Astrocyte of the cerebellum (primary cell): ENCODE measurements at regions not wholly inside any gene's neighbourhood (a gene's known extent, or its start where the extent isn't known, plus 50 kb on each side); places are given as distances from the start of the nearest gene placed in this dataset.

Experiments used
- DNase-seq: peaks from one replicate; pipeline ENCODE4 v3.0.0-alpha.2; 2011; ENCODE audit warnings: low read depth
- H3K4me3 ChIP-seq: 2 replicates; pipeline ENCODE4 v1.5.1; 2011; ENCODE audit warnings: mild to moderate bottlenecking, low read depth, low read length, moderate library complexity
- CTCF ChIP-seq: IDR thresholded peaks from 2 replicates; pipeline ENCODE4 v1.5.1; 2012; ENCODE audit warnings: low read length, low read depth, moderate library complexity, mild to moderate bottlenecking; ENCODE audit errors: missing control alignments
- in situ Hi-C: cut with HindIII; loops from 2 replicates; pipeline ENCODE4 v1.10.0; 2017; ENCODE audit warnings: low sequenced_read_pairs

- no peak overlapping the region for H3K4me3 ChIP-seq
- no peak for DNase-seq
- in situ Hi-C loops: no loop called here
Observed at GRCh38 chr12:24649209-24649608, 299.7 kb downstream of the BCAT1 start.

DNA sequence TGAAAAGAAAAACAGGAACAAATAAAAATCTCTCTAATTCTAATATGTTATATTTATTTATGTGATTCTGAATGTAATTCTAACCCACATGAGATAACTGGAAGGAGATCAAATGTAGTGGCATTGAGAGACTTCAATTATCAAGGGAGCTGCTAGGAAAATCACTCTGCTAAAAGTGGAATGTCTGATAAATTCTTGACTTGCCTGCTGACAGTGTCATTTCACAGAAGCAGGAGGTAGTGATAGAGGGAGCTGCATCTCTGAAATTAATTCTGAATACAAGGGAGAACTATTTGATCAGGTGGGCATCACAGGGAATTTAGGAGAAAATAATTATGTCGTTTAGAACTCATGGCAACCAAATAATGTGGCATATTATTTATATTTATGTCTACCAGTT lies 303.6 kb downstream of the BCAT1 start:
- in situ Hi-C loops: no loop called here
- H3K4me3 ChIP-seq: no peak overlapping the region
- no peak for DNase-seq
- TF ChIP-seq CTCF: no peak

More at GRCh38 chr12:24649209-24649608, 299.7 kb downstream of the BCAT1 start:
- TF ChIP-seq CTCF: no peak

DNA sequence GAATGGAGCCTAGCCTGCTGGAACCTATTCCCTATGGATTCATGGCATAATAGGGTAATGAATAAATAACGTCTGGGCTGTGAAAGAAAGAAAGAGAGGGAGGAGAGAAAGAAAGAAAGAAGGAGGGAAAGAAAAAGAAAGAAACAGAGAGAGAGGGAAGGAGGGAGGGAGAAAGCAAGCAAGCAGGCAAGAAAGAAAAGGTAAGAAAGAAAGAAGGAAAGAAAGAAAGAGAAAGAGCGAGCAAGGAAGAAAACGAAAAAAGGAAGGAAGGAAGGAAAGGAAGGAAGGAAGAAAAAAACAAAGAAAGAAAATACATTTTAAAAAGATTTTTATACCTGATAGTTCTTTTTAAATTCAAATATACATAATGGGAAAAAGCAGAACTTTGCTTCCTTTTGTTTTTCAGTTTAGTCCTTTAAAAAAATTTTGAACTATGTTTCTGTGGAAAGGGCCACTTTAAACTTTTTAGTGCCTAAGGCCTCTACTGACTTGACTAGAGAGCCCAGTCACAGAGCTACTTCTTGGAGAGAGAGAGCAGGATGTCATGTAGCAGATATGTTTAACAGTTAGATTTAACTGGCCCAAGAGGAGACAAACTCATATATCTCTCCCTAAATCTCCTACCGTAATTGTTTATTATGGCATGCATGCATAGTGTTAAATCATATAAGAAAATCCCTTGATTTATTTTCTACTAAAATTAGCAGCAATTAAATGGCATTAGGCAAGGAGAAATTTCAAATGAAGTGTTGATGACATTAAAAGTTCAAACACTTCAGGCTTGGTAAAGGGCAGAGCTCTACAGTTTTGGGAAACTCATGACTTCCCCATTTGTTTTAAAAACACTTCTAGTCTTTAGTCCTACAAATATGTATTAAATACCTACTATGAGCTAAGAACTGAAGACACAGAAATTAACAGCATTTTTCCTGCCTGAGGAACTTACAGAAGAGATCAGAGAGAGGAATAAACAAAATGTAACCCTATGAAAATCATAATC lies 305.5 kb downstream of the BCAT1 start:
- in situ Hi-C loops: no loop called here
- DNase-seq: no peak
- no peak overlapping the region for H3K4me3 ChIP-seq
- no peak for TF ChIP-seq CTCF

GRCh38 chr12:24639641-24640040 lies 309.3 kb downstream of the BCAT1 start:
- in situ Hi-C loops: no loop called here
- no peak overlapping the region for H3K4me3 ChIP-seq
- no peak for DNase-seq
- TF ChIP-seq CTCF: no peak

DNA sequence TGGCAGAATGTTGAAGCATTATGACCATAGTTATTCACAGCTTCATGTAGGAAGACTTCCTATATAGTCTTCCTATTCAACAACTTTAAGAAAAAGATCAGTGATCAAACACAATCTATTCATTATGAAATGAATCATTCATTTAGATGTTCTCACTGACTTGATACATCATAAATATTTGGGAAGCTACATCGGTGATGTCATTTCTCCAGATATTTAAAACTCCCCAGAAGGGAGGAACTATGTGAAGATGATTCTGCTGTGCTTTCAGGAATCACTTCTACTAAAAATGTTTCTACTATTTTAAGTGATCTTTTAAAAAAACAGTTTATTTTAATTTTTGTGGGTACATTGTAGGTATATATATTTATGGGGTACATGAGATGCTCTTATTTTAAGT lies 316.4 kb downstream of the BCAT1 start:
- in situ Hi-C loops: no loop called here
- TF ChIP-seq CTCF: no peak
- DNase-seq: no peak
- no peak overlapping the region for H3K4me3 ChIP-seq

- H3K4me3 ChIP-seq: no peak overlapping the region
- in situ Hi-C loops: no loop called here
- no peak for TF ChIP-seq CTCF
- DNase-seq: no peak
Observed at GRCh38 chr12:24631676-24632426, 317.1 kb downstream of the BCAT1 start.
